Fibroblast of skin of left biceps (primary cell): ENCODE measurements at regions not wholly inside any gene's neighbourhood (a gene's known extent, or its start where the extent isn't known, plus 50 kb on each side); places are given as distances from the start of the nearest gene placed in this dataset.
A peak's percentile ranks its signal among the peaks of the same experiment; 100 is the strongest.

Source experiments
- DNase-seq, 2 experiments: peaks; one replicate each; pipeline ENCODE4 v3.0.0-alpha.2; 2013; ENCODE audit warnings: low read depth in 2 of 2

DNA sequence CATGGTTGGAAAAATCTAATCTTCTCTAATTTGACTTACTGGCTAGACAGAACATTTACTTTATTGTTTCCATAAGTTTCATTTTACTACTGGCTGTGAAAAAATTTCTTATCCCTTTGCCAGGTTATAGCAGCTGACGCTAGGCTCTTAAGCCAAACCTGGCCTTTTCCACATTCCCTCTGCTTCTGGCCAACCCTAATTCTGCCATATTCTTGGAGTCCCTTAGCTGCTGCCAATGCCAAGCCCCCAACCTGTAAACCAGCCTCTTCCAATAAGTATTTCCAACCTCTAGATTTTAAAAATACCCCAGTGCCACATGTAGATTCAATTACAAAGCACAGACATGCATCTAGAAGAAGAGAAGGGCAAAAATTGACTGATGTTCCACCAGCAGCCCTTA is 452.3 kb upstream of the MEX3C start:
- DNase-seq: no peak

DNA sequence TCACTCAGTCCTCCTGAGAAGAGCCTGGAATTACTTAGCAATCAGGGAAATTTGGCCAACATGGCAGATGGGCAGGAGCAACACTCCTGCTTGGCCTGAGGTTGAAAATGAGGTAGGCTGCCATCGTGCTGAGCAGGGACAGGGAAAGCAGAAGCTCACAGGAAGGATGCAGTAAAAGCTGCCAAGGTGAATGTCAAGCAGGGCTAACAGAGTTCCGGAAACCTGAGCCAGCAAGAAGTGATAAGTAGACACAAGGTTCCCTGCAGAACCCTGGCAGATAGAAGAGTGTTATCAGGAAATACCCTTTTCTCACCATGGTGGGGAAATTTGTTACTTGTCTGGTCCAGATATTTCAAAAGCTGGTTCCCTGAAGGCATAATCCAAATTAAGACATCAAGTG is 454.3 kb upstream of the MEX3C start:
- no peak for DNase-seq

DNA sequence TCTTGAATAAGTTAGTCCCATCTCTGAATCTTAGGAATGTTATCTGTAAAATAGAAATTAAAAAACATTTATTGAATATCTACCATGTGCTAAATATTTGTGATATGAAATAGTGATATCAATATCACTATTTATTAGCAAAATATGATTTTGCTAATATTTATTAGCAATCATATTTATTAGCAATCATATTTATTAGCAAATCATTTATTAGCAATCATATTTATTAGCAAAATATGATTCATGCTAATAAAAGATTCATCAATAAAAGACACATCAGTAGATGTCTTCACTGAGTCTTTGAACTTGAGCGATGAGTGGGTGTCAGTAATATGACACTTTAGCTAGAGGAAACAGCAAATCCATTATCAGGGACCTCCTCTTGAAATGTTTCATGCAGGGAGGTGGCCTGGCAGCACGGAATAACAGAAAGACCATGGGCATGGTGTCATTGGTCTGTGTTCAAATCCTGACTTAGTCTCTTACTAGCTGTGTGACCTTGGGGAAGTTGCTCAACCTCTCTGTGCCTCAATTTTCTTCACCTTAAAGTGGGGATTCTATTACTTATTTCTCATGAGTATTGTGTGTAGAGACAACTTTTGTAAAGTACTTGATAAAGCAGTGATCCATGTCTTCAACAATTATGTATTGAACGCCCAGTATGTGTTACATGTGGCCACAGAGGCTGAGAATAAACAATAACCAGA is 456.2 kb upstream of the MEX3C start:
- no peak for DNase-seq

DNA sequence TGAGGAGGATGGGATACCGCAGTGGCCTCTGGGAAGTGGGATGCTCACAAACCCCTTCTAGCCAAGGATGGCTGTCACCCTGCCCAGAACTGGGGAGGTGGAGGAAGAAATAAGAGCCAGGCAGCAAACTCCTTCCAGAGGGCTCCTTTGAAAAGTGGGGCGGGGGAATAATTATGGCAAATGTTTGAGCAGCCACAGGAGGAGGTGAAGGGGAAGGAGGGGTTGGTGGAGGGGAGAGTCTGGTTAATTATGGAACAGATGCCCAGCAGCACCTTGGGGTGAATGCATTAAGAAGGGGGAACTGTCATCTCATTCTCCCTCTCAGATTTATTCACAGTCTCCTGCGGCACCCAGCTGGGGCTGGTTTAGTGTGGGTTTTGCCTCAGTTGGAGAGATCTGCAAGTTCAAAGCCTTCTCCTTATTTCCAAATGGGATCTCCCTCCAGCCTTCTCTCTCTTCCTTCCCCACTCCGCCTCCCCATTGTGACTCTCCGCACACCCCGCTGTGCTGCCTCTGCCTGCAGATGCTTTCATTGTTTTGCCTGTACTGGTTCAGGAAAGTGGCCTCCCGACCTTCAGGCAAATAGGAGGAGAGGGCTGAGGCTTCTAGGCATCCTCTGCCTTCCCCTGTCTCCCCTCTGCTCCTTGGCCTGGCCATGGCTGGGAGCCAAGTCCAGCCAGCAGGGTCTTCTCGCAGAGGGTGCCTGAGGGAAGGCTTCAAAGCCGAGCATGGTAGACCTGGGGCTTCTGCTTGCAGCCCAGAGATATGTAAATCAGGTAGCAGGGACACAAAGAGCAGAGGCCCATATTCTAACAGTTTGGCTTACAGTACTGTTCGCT is 457.2 kb upstream of the MEX3C start:
- no peak for DNase-seq

DNA sequence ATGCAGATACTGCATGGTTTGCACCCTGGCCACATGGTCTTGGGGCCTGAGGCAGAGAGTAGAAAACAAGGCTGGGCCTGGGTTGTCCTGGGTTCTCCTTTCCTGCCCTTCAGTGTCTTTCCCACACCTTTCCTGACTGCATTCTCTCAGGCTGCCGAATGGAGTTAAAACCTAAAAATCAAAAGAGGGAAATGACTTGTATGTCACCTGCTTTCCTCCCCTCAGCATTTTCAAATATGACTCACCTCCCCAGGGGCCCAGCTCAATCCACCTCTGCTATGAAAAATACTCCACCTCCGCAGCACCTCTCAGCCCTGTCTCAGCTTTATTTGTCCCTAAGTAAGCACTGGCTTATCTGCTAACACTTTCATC is 457.8 kb upstream of the MEX3C start:
- DNase-seq: no peak

DNA sequence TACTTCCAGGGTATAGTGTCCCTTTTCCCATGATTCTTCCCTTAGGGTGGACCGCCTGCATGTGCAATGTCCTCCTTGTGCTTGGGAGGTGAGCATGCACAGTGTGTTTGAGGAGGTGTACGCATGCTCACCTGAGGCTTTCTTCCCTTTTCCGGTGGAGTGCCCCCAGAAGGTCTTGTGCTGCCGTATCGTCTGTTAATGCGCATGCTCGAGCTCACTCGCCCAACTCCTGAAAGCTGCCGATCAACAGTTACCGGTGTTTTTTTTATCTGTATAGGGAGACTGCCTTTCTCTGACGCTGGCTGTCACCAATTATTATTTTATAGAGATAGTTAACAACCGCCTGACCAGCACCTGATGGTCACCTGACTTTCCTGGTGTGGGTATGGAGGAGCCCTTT is 458.8 kb upstream of the MEX3C start:
- no peak for DNase-seq

DNA sequence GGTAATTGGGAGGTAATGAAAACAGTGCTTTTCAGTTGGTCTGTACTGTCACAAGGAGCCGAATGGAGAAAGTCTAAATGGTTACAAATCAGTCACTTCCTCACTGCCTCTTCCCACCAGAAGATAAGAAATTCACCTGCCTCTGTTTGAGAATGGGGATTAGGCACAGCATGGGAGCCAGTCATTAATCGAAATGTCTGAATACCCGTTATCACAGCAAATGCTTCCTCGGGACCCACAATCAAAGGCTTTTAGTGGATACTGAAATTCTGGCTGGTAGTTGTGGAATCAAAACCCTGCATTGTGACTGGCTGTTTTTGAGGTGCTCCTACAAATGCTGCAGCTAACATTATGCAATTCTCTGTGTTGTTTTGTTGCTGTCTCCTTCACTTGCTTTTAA is 461.0 kb upstream of the MEX3C start:
- DNase-seq: no peak

DNA sequence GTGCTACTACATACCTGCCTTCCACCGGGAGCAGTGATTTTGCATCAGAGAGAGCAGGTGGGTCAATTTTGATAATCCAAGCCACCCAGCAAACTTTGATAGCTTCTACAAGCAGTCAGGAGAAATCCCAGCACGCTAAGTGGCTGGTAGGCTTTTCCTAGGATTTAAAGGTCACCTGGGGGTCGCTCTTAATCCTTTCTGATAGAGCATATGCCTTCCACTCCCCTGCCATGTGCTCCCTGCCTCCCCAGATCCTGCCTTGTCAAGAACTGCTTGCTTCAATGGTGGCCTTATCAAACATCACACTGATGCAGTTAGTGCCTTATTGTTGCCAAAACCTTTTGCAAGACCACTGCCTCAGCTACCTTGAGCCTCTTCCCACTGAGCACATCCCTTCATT is 462.3 kb upstream of the MEX3C start:
- no peak for DNase-seq

DNA sequence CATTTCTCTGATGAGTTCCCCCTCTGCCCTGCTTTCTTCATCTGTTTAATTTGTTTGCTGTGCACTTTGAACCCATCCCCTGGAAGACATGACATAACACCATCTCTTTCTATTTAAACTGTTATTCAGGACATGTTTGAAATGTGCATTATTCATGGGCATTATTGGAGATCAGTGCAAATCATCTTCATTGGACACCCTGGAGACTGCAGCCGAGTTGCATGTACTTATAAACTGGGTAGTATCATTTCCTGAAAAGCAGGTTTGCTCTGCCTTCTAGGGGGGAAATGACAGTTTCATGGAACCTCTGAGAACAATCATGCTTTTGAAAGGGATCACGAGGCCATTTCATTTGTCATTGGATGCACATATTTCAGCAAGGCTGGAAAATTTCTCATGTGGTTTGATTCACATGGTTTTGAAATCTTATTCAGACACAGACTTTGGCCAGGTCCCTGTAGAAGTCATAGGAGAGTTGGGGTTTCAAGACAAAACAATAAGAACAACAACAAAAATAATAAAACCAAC is 462.8 kb upstream of the MEX3C start:
- DNase-seq: no peak

DNA sequence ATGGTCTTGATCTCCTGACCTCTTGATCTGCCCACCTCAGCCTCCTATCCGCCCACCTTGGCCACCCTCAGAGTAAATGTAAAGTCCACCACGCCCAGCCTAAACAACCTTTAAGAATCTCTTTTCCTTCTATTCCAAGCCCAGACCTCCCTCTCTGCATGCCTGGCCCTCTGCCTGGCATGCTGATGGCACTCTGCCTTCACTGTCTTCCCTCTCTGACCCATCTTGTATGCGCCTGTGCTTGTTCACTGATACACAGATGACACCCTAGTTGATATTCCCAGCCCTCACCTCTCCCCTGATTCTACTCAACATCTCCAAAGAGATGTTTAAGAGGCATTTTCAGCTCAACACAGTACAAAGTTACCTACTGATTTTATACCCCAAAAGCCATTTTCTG is 466.8 kb upstream of the MEX3C start:
- DNase-seq: no peak

DNA sequence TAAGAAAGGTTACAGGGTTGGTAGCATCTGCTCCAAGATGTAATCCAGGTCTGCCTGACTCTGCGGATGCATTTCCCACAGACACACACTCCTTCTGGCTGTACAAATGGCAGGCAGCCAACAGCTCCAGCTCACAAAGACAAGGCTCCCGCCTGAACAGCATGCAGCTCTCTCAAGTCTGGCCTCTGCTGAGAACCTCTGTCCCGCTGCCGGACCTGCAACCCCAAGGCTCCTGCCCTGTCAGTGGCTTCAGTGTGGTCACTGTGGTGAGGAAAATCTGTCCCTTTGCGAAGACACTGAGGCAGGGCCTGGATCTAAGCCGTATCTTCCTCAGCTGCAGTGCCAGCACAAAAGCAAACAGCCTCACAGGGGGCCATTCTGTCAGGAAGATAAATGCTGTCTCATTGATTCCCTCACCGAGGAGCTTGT is 469.3 kb upstream of the MEX3C start:
- peak; percentile 4 to 8 for DNase-seq

DNA sequence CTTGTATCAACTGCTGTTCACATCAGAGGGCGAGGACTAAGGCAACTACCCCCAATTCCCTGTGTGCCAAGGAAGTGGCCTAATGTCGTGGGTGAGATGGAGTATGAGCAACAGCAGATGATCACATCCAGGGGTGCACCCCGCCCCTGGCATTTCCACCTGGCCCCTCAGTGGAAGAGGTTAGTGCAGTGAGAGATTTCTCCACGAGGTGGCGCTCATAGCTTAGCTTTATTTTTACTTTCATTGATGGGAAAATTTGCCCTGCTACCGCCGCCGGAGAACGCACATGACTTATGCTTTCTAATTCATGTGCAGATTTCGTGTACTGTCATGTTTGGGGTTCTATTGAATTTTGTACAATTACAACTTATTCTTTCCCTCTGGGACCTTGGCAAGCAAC is 470.6 kb upstream of the MEX3C start:
- DNase-seq: peak; percentile 9 to 15

DNA sequence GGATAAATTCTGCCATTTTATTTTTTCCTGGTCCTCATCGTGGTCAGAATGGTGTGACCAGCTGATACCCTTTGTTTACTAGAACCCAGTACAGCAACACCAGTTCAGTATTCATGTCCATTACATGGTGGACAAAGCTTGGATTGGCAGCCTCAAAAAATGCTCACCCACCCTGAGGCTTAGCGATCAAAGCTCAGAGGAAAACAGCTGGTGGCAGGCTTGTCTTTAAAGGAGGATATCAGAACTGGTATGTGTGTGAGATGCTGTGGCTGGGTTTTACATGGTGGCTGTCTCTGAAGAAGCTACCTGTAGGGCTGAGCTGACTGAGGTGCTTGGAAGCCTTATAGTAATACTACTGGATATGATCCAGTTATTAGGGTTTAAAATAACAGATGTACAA is 471.1 kb upstream of the MEX3C start:
- DNase-seq: no peak

DNA sequence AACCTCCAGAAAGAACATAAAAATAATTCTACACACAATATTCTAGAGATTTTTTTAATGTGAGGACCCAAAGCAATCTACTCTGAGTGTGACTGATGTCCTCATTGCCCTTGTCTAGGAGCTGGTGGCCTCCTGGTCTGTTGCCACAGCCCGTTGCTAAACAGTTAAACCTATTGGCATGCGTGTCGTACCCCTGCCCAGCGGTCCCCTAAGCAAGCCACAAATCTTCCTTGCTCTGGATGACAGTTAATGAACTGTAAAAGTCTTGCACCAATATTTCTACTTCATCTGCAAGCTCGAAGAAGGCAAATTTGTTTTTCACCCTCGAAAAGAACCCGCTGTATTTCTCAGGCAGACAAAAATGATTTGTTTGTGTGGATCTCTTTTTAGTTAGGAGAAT is 489.1 kb upstream of the MEX3C start:
- DNase-seq: no peak

DNA sequence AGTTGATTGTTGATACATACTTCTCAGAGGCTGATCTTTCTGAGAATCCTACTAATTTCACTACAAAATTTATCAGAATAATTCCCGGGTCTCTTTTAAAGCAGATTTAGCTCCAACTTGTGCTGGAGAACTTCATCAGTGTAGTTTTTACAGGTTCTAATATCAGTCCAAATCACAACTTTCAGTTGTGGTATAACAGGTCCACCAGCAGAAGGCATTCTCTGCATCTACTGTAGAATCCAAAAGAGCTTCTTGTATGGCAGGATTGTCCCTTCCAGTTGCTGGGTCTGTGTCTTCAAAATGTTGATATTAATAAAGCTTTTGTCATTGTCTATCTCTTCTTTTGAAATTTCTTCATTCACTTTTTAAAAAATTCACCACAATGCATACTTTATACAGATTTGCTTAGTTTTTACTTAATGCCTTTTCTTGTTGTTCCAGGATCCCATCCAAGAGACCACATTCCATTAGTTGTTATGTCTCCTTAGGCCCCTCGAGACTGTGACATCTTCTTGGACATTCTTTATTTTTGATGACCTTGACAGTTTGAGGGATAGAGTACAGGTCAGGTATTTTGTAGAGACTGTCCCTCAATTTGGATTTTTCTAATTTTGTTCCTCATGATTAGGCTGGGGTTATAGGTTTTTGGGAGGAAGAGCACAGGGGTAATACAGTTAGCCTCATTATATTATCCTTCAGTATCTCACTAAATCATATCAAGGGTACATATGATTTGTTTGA is 490.5 kb upstream of the MEX3C start:
- no peak for DNase-seq

DNA sequence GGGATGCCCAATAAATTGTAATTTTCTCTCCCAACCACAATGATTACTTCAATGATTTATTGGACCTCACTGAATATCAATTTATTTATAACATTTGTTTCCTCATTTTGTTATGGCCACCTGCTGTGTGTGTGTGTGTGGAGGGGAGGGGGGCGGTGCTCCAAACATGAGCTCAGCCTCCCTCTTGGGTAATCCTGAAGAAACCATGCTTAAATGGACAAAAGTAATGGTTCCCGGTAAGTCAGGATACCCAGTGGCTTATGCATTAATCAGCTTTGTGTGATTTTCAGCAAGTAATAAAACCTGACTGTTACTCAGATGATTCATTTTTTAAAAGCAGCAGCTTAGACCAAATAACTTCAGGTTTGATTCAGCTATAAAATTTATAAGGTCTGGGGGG is 495.1 kb upstream of the MEX3C start:
- DNase-seq: no peak

DNA sequence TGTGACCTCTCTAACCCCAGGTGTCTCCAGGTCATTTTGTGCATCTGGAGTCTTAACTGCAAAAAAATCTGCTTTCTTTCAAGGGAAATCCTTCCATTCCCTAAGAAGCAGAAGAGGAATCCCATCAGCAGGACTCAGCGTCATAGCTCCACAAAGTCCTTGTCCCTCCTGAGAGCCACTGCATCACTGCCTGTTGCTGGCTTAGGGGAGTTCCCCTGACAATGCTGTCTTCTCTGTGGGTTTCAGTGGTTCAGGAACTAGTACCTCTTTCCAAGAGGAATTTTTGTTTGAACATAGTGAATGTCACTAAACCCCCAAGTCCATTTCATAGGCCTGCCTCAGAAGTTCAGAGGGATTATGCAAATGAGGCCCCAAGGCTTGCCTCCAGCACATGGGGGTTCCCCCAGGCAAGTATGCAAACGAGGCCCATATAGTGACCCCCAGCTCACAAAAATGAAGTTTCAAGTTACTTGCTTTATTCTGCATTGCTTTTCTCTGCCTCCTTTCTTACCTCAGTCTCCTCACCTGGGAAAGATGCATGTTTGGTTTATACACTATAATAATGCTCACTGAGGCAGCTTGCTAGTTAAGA is 513.9 kb upstream of the MEX3C start:
- no peak for DNase-seq

DNA sequence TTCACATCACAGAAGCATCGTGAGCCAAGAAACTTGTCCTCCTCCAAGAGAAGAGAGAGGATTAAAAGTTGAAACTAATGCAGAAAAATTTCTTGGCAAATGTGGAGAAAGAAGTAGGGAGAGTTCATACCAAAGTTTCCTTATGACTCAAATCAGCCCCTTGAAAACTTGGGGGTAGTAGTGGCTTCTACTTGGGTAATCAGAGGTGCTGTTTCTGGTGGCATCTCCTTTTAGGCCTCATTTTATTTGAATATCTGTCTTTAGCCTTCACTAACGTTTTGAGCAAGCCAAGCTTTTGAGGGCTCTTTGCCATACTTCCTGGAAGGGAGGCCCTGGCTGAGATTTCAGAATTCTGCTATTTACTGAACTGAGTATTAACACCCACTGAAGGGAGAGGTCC is 515.3 kb upstream of the MEX3C start:
- no peak for DNase-seq

DNA sequence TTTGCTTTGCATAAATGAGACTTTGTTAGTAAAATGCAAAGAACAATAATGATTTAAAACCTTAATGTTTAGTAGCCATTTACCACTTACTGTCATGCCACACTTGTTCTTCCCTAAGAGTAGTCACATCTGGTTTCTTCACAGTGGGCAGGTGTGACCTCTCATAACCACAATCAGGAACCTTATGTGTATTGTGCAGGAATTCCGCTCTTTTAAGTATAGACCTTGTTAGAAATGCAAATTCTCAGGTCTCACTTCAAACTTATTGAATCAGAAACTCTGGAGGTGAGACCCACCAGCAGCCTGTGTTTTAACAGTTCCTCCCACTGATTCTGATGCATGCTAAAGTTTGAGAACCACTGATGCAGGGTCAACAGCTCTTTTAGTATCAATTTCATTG is 518.8 kb upstream of the MEX3C start:
- no peak for DNase-seq

DNA sequence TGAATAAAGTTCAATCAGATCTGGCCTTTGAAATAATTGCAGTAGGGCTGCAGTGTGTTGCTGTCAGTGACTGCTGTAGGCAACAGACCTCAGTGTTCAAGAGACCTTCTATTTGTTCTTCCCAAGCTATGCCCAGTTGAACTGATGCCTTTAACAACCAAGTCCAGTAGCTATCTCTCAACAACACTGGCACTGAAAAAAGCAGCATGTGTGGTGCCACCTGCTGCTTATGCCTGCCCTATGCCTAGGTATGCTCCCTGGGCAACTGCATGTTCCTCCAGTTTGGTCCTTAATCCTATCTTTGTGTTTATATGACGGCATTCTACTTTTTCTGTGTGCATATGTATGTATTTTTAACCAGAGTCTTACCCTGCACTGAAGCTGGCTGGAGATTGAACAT is 523.9 kb upstream of the MEX3C start:
- DNase-seq: no peak

DNA sequence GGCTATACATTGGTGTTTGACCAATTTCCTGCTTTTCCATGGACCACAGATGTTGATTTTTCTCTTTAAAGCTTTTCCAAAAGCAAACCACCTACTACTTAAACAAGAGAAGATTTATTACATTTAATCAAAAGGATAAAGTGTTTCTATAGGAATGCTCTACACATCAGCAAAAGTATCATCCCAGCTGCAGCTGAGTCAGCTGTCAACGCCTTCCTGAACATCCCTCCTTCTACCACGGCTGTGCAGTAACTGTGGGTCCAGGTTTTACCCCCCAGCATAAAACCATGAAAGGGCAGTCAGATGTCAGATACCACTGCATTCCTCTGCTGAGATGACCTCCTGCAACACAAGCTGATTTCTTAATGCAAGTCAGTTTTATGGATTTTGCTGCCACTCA is 524.5 kb upstream of the MEX3C start:
- DNase-seq: no peak
